Lower leg skin (tissue), 4 donors: ENCODE measurements at regions not wholly inside any gene's neighbourhood (a gene's known extent, or its start where the extent isn't known, plus 50 kb on each side); places are given as distances from the start of the nearest gene placed in this dataset.

Experiments
- DNase-seq, 2 donors: peaks; one replicate each; pipeline ENCODE4 v3.0.0-alpha.2; 2019; ENCODE audit warnings: low spot score in 2 of 2
- H3K4me3 ChIP-seq: fragments of 200-600 bp; sonication (generic); 2 replicates; pipeline ENCODE4 v1.5.1; 2017; ENCODE audit warnings: mild to moderate bottlenecking, low read depth; ENCODE audit not compliant: poor library complexity, severe bottlenecking
- POLR2A ChIP-seq, 2 donors: fragments of 450-650 bp; IDR thresholded peaks; one replicate each; pipeline ENCODE4 v1.6.1; 2016 to 2017; ENCODE audit warnings: antibody characterized with exemption in 2 of 2, mild to moderate bottlenecking in 1 of 2, moderate library complexity in 1 of 2
- WGBS, 2 donors: methylation state at CpG; one replicate each; pipeline ENCODE4 v1.1.5; 2018; 5-methylcytosine and 5-hydroxymethylcytosine counted together
- intact Hi-C: fragments of 100-400 bp; cut with DNase I; formaldehyde crosslinking; loops from one replicate; pipeline ENCODE4 v1.15.0; 2023; ENCODE audit warnings: low total_unique reads
- TF ChIP-seq, protein P1 (sequence below), 3 donors: fragments of 450-650 bp; IDR thresholded peaks; one replicate each; pipeline ENCODE4 v1.5.1; 2016; ENCODE audit warnings: antibody characterized with exemption in 3 of 3, mild to moderate bottlenecking in 3 of 3, moderate library complexity in 2 of 3

DNA sequence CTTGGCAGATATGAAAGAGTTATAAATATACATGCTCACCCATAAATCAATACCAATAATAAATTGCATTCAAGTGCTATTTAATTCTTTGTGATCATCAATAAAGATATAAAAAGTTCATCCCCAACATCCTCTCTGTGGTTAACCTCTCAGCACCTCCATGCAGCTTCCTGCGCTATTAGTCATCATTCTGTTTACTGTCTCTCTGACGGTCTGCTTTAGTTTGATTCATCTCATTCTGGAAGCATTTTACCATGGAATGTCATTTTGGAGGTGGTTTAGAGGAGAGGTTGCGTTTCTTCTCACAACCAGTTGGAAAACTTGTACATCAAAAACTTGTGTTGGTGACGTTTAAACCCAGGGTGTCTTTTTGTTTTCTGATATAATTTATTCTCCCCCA is 486.6 kb downstream of the BRINP1 start:
- WGBS, 2 donors: 64 to 66% methylated on average over 4 of the region's 4 CpGs
- H3K4me3 ChIP-seq: no peak overlapping the region
- intact Hi-C loops: no loop called here
- no peak for TF ChIP-seq POLR2A (IDR thresholded peaks at IDR 0.05)
- TF ChIP-seq, protein P1, sequence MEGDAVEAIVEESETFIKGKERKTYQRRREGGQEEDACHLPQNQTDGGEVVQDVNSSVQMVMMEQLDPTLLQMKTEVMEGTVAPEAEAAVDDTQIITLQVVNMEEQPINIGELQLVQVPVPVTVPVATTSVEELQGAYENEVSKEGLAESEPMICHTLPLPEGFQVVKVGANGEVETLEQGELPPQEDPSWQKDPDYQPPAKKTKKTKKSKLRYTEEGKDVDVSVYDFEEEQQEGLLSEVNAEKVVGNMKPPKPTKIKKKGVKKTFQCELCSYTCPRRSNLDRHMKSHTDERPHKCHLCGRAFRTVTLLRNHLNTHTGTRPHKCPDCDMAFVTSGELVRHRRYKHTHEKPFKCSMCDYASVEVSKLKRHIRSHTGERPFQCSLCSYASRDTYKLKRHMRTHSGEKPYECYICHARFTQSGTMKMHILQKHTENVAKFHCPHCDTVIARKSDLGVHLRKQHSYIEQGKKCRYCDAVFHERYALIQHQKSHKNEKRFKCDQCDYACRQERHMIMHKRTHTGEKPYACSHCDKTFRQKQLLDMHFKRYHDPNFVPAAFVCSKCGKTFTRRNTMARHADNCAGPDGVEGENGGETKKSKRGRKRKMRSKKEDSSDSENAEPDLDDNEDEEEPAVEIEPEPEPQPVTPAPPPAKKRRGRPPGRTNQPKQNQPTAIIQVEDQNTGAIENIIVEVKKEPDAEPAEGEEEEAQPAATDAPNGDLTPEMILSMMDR (IDR thresholded peaks at IDR 0.05): no peak
- DNase-seq: no peak

DNA sequence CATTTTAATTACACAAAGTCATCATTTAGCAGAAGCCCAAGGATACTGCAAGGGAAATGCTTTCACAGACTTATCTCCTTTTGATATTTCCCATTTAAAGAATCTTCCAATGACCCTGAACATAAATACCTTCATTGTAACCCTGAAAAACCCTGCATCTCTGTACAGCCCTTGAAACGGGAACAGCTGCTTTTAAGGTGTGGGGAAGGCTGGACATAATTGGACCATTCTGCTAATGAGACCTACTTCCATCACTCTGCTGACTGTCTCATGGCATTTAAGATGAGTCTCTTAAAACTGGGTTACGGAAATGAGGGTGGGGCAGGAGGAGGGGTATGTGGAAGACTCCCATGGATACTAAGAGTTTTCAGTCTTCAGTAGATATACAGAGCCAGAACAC is 485.8 kb downstream of the BRINP1 start:
- WGBS, 2 donors: 72 to 78% methylated on average over 2 of the region's 2 CpGs
- no peak for TF ChIP-seq POLR2A (IDR thresholded peaks at IDR 0.05)
- TF ChIP-seq, protein P1 (IDR thresholded peaks at IDR 0.05): no peak
- no peak overlapping the region for H3K4me3 ChIP-seq
- no peak for DNase-seq
- intact Hi-C loops: no loop called here

DNA sequence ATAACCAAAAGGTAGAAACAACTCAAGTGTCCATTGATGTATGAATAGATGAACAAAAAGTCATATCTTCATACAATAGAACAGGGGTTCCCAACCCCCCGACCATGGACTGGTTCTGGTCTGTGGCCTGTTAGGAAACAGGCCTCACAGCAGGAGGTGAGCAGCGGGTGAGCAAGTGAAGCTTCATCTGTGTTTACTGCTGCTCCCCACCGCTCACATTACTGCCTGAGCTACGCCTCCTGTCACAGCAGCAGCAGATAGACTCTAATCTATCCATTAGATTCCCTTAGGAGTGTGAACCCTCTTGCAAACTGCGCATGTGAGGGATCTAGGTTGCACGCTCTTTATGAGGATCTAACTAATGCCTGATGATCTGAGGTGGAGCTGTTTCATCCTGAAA is 478.0 kb downstream of the BRINP1 start:
- H3K4me3 ChIP-seq: no peak overlapping the region
- intact Hi-C loops: no loop called here
- no peak for TF ChIP-seq POLR2A (IDR thresholded peaks at IDR 0.05)
- TF ChIP-seq, protein P1 (IDR thresholded peaks at IDR 0.05): no peak
- DNase-seq: no peak
- WGBS, 2 donors: 75 to 80% methylated on average over 6 of the region's 6 CpGs

DNA sequence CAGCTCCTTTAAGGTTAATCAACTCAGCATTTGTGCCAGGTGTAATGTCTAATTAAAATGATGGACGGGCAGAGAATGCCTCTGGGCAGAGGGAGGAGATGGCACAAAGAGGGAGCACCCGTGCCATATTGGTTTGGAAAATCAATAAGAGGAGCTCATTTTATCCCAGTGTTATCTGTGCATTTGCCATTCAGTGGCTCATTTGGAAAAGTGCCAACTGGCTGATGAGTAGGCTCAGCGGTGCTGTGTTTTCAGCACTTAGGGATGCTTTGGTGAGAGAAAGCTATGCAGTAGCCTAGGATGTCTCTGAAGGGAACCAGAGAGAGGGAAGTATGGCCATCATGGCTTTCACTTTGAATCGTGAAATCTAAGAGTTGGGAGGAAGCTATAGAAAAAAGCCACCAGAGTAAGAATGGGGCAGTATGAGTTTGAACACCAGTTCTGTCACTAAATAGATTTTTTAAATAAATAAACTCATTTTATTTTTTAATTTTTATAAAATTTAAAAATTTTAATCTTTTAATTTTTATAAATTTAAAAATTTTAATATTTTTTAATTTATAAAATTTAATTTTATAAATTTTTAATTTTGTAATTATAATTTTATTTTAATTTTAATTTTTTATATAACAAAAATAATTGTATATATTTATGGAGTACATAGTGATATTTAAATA is 472.8 kb downstream of the BRINP1 start:
- no peak for TF ChIP-seq POLR2A (IDR thresholded peaks at IDR 0.05)
- TF ChIP-seq, protein P1 (IDR thresholded peaks at IDR 0.05): no peak
- WGBS, 2 donors: 46 to 73% methylated on average over 4 of the region's 4 CpGs
- no peak for DNase-seq
- intact Hi-C loops: no loop called here
- no peak overlapping the region for H3K4me3 ChIP-seq

DNA sequence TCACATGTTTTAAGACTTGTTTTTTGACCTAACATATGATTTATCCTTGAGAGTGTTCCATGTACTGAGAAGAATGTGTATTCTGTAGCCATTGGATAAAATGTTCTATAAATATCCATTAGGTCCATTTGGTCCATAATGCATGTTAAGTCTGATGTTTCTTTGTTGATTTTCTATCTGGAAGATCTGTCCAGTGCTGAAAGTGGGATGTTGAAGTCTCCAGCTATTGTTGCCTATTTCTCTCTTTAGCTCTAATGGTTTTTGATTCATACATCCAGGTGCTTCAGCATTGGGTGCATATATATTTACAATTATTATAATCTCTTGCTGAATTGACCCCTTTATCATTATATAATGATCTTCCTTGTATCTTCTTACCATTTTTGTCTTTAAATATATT is 451.1 kb downstream of the BRINP1 start:
- intact Hi-C loops: no loop called here
- no peak overlapping the region for H3K4me3 ChIP-seq
- TF ChIP-seq, protein P1 (IDR thresholded peaks at IDR 0.05): no peak
- TF ChIP-seq POLR2A (IDR thresholded peaks at IDR 0.05): no peak
- no peak for DNase-seq

DNA sequence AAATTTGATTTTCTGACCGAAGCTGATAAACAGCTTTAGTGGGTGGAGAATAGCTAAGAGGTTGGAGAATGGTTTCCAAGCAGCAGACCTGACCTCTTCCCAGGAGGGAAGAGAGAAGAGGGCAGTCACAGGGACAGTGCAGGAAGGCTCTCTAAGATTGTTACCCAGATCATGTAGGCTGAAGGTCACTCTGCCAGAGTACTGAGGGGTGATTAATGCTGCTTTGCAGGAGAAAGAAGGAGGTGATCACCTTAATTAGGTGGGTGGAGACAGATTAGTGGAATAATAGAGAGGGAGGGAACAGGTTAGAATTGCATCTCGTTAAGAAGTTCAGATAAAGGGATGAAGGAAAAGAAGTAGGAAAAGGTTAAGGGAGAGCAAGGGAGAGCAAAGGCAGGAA is 440.5 kb downstream of the BRINP1 start:
- TF ChIP-seq POLR2A (IDR thresholded peaks at IDR 0.05): no peak
- TF ChIP-seq, protein P1 (IDR thresholded peaks at IDR 0.05): no peak
- intact Hi-C loops: no loop called here
- no peak overlapping the region for H3K4me3 ChIP-seq
- DNase-seq: no peak
- 39 to 44% methylated on average over 2 of the region's 2 CpGs for WGBS, 2 donors
